ENCODE measurements at regions not wholly inside any gene's neighbourhood (a gene's known extent, or its start where the extent isn't known, plus 50 kb on each side); places are given as distances from the start of the nearest gene placed in this dataset.

- no peak for TF ChIP-seq USF2 (IDR thresholded peaks at IDR 0.05)
- no peak for TF ChIP-seq TP53 (CRISPR knock-in tag; IDR thresholded peaks at IDR 0.05)
- no peak for TF ChIP-seq BHLHE40 (IDR thresholded peaks at IDR 0.05; ENCODE audit: low read depth, low read length)
- TF ChIP-seq RFX5 (IDR thresholded peaks at IDR 0.05) = no peak
- no peak for TF ChIP-seq CHD2 (IDR thresholded peaks at IDR 0.05; ENCODE audit: low read length, partially characterized antibody)
- no peak for TF ChIP-seq CHD4 (IDR thresholded peaks at IDR 0.05; ENCODE audit: borderline replicate concordance)
- no peak for TF ChIP-seq CBX2 (IDR thresholded peaks at IDR 0.05; ENCODE audit: borderline replicate concordance, low read depth)
- TF ChIP-seq CBX8 (IDR thresholded peaks at IDR 0.05) = no peak
- TF ChIP-seq HEYL (CRISPR knock-in tag; IDR thresholded peaks at IDR 0.05) = no peak
- TF ChIP-seq TFCP2L1 (CRISPR knock-in tag; IDR thresholded peaks at IDR 0.05) = no peak
- TF ChIP-seq MAFK (IDR thresholded peaks at IDR 0.05; ENCODE audit: partially characterized antibody) = no peak
These were observed 355.9 kb downstream of the BUD13 start (continued) for GRCh38 chr11:116416852-116417251.

GRCh38 chr11:116415095-116415494, 357.7 kb downstream of the BUD13 start:
- Histone ChIP-seq H3K4me1 (no peaks in the 10 kb centered on the region), H3K27ac (no peak overlapping the region), H3K9me3 (no peaks in the 10 kb centered on the region), H3K4me3 (no peak overlapping the region), H3K4me2 (no peak overlapping the region)
- ATAC-seq = peak in 1 of 2 experiments; percentile 31; a peak in 1 of 6 replicates
- no peak for FAIRE-seq
- ChIA-PET CTCF (no interaction called here), POLR2A (no interaction called here)
- 38% methylated on average over 6 of the region's 6 CpGs for WGBS (ENCODE audit: missing lambda C conversion rate)
- TF ChIP-seq NR3C1 (IDR thresholded peaks at IDR 0.05) = no peak
- peak in 1 of 2 experiments; percentile 12 for DNase-seq (ENCODE audit: low read depth in 1 of 2, low spot score in 1 of 2)

- FAIRE-seq = no peak
- ATAC-seq = no peak
- ChIA-PET CTCF (no interaction called here), POLR2A (no interaction called here)
- Histone ChIP-seq H3K4me1 (no peaks in the 10 kb centered on the region), H3K27ac (no peak overlapping the region), H3K4me3 (no peak overlapping the region), H3K4me2 (no peak overlapping the region), H3K9me3 (no peaks in the 10 kb centered on the region)
- no peak for DNase-seq (ENCODE audit: low read depth in 1 of 2, low spot score in 1 of 2)
- TF ChIP-seq ZNF302 (CRISPR knock-in tag; IDR thresholded peaks at IDR 0.05) (no peak), EP300 (IDR thresholded peaks at IDR 0.05) (no peak), REST (IDR thresholded peaks at IDR 0.05) (no peak), ATOH8 (CRISPR knock-in tag; IDR thresholded peaks at IDR 0.05; ENCODE audit: low read depth) (no peak), FOSB (CRISPR knock-in tag; IDR thresholded peaks at IDR 0.05) (no peak), CHD2 (IDR thresholded peaks at IDR 0.05; ENCODE audit: low read length, partially characterized antibody) (no peak), PHF8 (IDR thresholded peaks at IDR 0.05; ENCODE audit: borderline replicate concordance, low read depth) (no peak), TP53 (CRISPR knock-in tag; IDR thresholded peaks at IDR 0.05) (no peak), CTCF (IDR thresholded peaks at IDR 0.05) (no peak), HOXB13 (CRISPR knock-in tag; IDR thresholded peaks at IDR 0.05; ENCODE audit: low read depth) (no peak), BHLHE40 (IDR thresholded peaks at IDR 0.05; ENCODE audit: low read depth, low read length) (no peak), ESRRA (IDR thresholded peaks at IDR 0.05; ENCODE audit: borderline replicate concordance, low read length) (no peak), POLR2A (IDR thresholded peaks at IDR 0.05; ENCODE audit: low read length) (no peak), MAFK (IDR thresholded peaks at IDR 0.05; ENCODE audit: partially characterized antibody) (no peak), ZFP36 (IDR thresholded peaks at IDR 0.05; ENCODE audit: borderline replicate concordance, partially characterized antibody) (no peak), CEBPB (IDR thresholded peaks at IDR 0.05) (no peak), E2F6 (IDR thresholded peaks at IDR 0.05; ENCODE audit: borderline replicate concordance, low read depth) (no peak), NPAS2 (CRISPR knock-in tag; IDR thresholded peaks at IDR 0.05; ENCODE audit: borderline replicate concordance) (no peak)
- WGBS (ENCODE audit: missing lambda C conversion rate) = 26% methylated on average over 9 of the region's 9 CpGs
These were observed 358.4 kb downstream of the BUD13 start for GRCh38 chr11:116414357-116414880.
